Loucy (cell line): ENCODE measurements at regions not wholly inside any gene's neighbourhood (a gene's known extent, or its start where the extent isn't known, plus 50 kb on each side); places are given as distances from the start of the nearest gene placed in this dataset.

Experiments used
- H2AFZ ChIP-seq: fragments of 200-600 bp; sonication (generic); 2 replicates; pipeline ENCODE4 v1.6.0; 2016; ENCODE audit warnings: antibody characterized with exemption, mild to moderate bottlenecking, low read length, moderate library complexity
- H3F3A ChIP-seq: fragments of 200-600 bp; 2 replicates; pipeline ENCODE4 v1.6.0; 2016; ENCODE audit warnings: antibody characterized with exemption, low read depth, mild to moderate bottlenecking
- H3K27me3 ChIP-seq: fragments of 200-600 bp; sonication (generic); 2 replicates; pipeline ENCODE4 v1.6.1; 2014; ENCODE audit warnings: low read length, mild to moderate bottlenecking; ENCODE audit not compliant: insufficient read depth, poor library complexity, severe bottlenecking
- H3K36me3 ChIP-seq: fragments of 200-600 bp; sonication (generic); 2 replicates; pipeline ENCODE4 v1.6.1; 2016; ENCODE audit warnings: low read length; ENCODE audit not compliant: insufficient read depth
- H3K4me1 ChIP-seq: fragments of 200-600 bp; sonication (generic); 2 replicates; pipeline ENCODE4 v1.5.1; 2014; ENCODE audit warnings: low read length, mild to moderate bottlenecking; ENCODE audit not compliant: insufficient read depth, poor library complexity, severe bottlenecking
- H3K4me2 ChIP-seq: fragments of 200-600 bp; sonication (generic); 2 replicates; pipeline ENCODE4 v1.6.0; 2014; ENCODE audit warnings: antibody characterized with exemption, low read length, low read depth, mild to moderate bottlenecking; ENCODE audit not compliant: poor library complexity, severe bottlenecking
- H3K4me3 ChIP-seq: fragments of 200-600 bp; sonication (generic); 2 replicates; pipeline ENCODE4 v1.5.1; 2014; ENCODE audit warnings: low read length, mild to moderate bottlenecking, mixed read lengths; ENCODE audit not compliant: poor library complexity, severe bottlenecking
- H3K79me2 ChIP-seq: fragments of 200-600 bp; sonication (generic); 2 replicates; pipeline ENCODE4 v1.6.1; 2014; ENCODE audit warnings: low read length; ENCODE audit not compliant: insufficient read depth
- H3K9ac ChIP-seq: fragments of 200-600 bp; sonication (generic); 2 replicates; pipeline ENCODE4 v1.6.0; 2014; ENCODE audit warnings: mild to moderate bottlenecking, low read depth, low read length, moderate library complexity; ENCODE audit not compliant: poor library complexity, severe bottlenecking
- H3K9me2 ChIP-seq: fragments of 200-600 bp; sonication (generic); replicated peaks from 2 replicates; pipeline ENCODE4 v1.6.1; 2016; ENCODE audit warnings: low read depth, low read length, mixed read lengths
- H3K9me3 ChIP-seq: fragments of 200-600 bp; sonication (generic); 2 replicates; pipeline ENCODE4 v1.6.1; 2014; ENCODE audit warnings: mild to moderate bottlenecking, antibody characterized with exemption, low read length, low read depth; ENCODE audit not compliant: insufficient read depth
- H4K20me1 ChIP-seq: fragments of 200-600 bp; sonication (generic); 2 replicates; pipeline ENCODE4 v1.6.0; 2014; ENCODE audit warnings: antibody characterized with exemption, low read length, mild to moderate bottlenecking; ENCODE audit not compliant: insufficient read depth, poor library complexity, severe bottlenecking
- CTCF ChIP-seq: fragments of 200-600 bp; sonication (generic); conservative IDR thresholded peaks from 2 replicates; pipeline ENCODE4 v1.5.1; 2014; ENCODE audit warnings: mild to moderate bottlenecking, antibody characterized with exemption, low read length
- EZH2phosphoT487 ChIP-seq: fragments of 200-600 bp; IDR thresholded peaks from 2 replicates; pipeline ENCODE4 v1.6.1; 2018; ENCODE audit warnings: antibody characterized with exemption, mild to moderate bottlenecking, moderate library complexity, borderline replicate concordance

GRCh38 chr14:39581474-39581873 lies 149.2 kb upstream of the FBXO33 start:
- H4K20me1 ChIP-seq, result no peaks in the 10 kb centered on the region

GRCh38 chr14:39580696-39581095 lies 148.5 kb upstream of the FBXO33 start:
- no peak overlapping the region for H3K9ac ChIP-seq
- H3K4me3 ChIP-seq, result no peak overlapping the region
- no peak overlapping the region for H2AFZ ChIP-seq
- H3K9me3 ChIP-seq, result no peaks in the 10 kb centered on the region
- H3K9me2 ChIP-seq, result no peaks in the 10 kb centered on the region
- no peaks in the 10 kb centered on the region for H3K27me3 ChIP-seq
- TF ChIP-seq CTCF (no peak), EZH2phosphoT487 (no peak)
- H3K4me1 ChIP-seq, result no peaks in the 10 kb centered on the region
- no peaks in the 10 kb centered on the region for H3K36me3 ChIP-seq
- H4K20me1 ChIP-seq, result no peaks in the 10 kb centered on the region
- H3K4me2 ChIP-seq, result no peak overlapping the region
- no peaks in the 10 kb centered on the region for H3F3A ChIP-seq
- no peaks in the 10 kb centered on the region for H3K79me2 ChIP-seq

More at GRCh38 chr14:39581474-39581873, 149.2 kb upstream of the FBXO33 start:
- Histone ChIP-seq H3K4me3 (no peak overlapping the region), H3K9me2 (no peaks in the 10 kb centered on the region), H3K36me3 (no peaks in the 10 kb centered on the region), H3K4me1 (no peaks in the 10 kb centered on the region), H3K9me3 (no peaks in the 10 kb centered on the region), H3K79me2 (no peaks in the 10 kb centered on the region), H3K9ac (no peak overlapping the region), H3F3A (no peaks in the 10 kb centered on the region), H3K27me3 (no peaks in the 10 kb centered on the region), H2AFZ (no peak overlapping the region), H3K4me2 (no peak overlapping the region)
- no peak for TF ChIP-seq EZH2phosphoT487
- peak; percentile 56 for TF ChIP-seq CTCF

- no peaks in the 10 kb centered on the region for H3K9me2 ChIP-seq
- H3K9ac ChIP-seq, result no peak overlapping the region
- H3F3A ChIP-seq, result no peaks in the 10 kb centered on the region
- no peaks in the 10 kb centered on the region for H3K36me3 ChIP-seq
- no peaks in the 10 kb centered on the region for H3K79me2 ChIP-seq
- H3K9me3 ChIP-seq, result no peaks in the 10 kb centered on the region
- H3K27me3 ChIP-seq, result no peaks in the 10 kb centered on the region
- H2AFZ ChIP-seq, result no peak overlapping the region
- no peak overlapping the region for H3K4me3 ChIP-seq
- H4K20me1 ChIP-seq, result no peaks in the 10 kb centered on the region
- H3K4me2 ChIP-seq, result no peak overlapping the region
- TF ChIP-seq EZH2phosphoT487 (no peak), CTCF (no peak)
- no peaks in the 10 kb centered on the region for H3K4me1 ChIP-seq
Observed at GRCh38 chr14:39576736-39577135, 144.5 kb upstream of the FBXO33 start.
